Body of pancreas (tissue), 4 donors: ENCODE measurements at regions not wholly inside any gene's neighbourhood (a gene's known extent, or its start where the extent isn't known, plus 50 kb on each side); places are given as distances from the start of the nearest gene placed in this dataset.

ENCODE experiments used
- CTCF ChIP-seq, 7 experiments: fragments of 450-650 bp in 4 of 7; fragments of 200-600 bp in 3 of 7; sonication (generic) in 3 of 7; IDR thresholded peaks; one replicate each; pipeline ENCODE4 v1.5.1; 2016 to 2019; ENCODE audit warnings: antibody characterized with exemption in 7 of 7
- POLR2A ChIP-seq, 3 donors: fragments of 450-650 bp; IDR thresholded peaks; one replicate each; pipeline ENCODE4 v1.6.1; 2016; ENCODE audit warnings: antibody characterized with exemption in 3 of 3, mild to moderate bottlenecking in 2 of 3

- TF ChIP-seq POLR2A (IDR thresholded peaks at IDR 0.05) (no peak), CTCF (IDR thresholded peaks at IDR 0.05) (no peak)
These were observed 50.2 kb upstream of the FAM9A start for GRCh38 chrX:8851231-8851886.
